ENCODE measurements at regions not wholly inside any gene's neighbourhood (a gene's known extent, or its start where the extent isn't known, plus 50 kb on each side); places are given as distances from the start of the nearest gene placed in this dataset.

- Mint-ChIP-seq H3K9me3 (peaks cover 0 to 3% (median 0%) of the 10 kb centered on the region in 3 donors), H3K27me3 (peaks cover 0 to 6% of the 10 kb centered on the region in 2 donors), H3K4me1 (no peaks in the 10 kb centered on the region), H3K27ac (no peak overlapping the region), H3K4me3 (no peak overlapping the region), H3K36me3 (no peaks in the 10 kb centered on the region)
- Histone ChIP-seq H3K27ac (ENCODE audit: low read length) (no peak overlapping the region), H3K36me3 (ENCODE audit: control insufficient read depth in 2 of 2, extremely low read depth in 1 of 2, insufficient read depth in 1 of 2, low read length in 1 of 2) (no peaks in the 10 kb centered on the region), H3K4me1 (ENCODE audit: control insufficient read depth in 1 of 2, extremely low read depth in 1 of 2, insufficient read depth in 2 of 2, low read length in 2 of 2) (no peaks in the 10 kb centered on the region), H3K9me3 (no peaks in the 10 kb centered on the region), H3K4me3 (ENCODE audit: control insufficient read depth in 1 of 2, extremely low read depth in 1 of 2, low read length in 1 of 2) (no peak overlapping the region), H3K27me3 (replicated peaks in 1 of 2; ENCODE audit: control insufficient read depth in 2 of 2, extremely low read depth in 1 of 2, insufficient read depth in 2 of 2, low read length in 1 of 2) (no peaks in the 10 kb centered on the region)
- ChIA-PET POLR2A (no interaction called here), CTCF (no interaction called here)
- DNase-seq (no peak), ATAC-seq (replicated peaks in 1 of 4) (no peak)
- no CpG with 5 or more reads among the region's 4 CpGs for WGBS (ENCODE audit: insufficient coverage)
Observed at GRCh38 chr16:65961476-65962143, 404.9 kb upstream of the CDH5 start.

GRCh38 chr16:65959983-65960382, 406.5 kb upstream of the CDH5 start:
- Histone ChIP-seq H3K4me1 (ENCODE audit: control insufficient read depth in 1 of 2, extremely low read depth in 1 of 2, insufficient read depth in 2 of 2, low read length in 2 of 2) (no peaks in the 10 kb centered on the region), H3K4me3 (ENCODE audit: control insufficient read depth in 1 of 2, extremely low read depth in 1 of 2, low read length in 1 of 2) (no peak overlapping the region), H3K36me3 (ENCODE audit: control insufficient read depth in 2 of 2, extremely low read depth in 1 of 2, insufficient read depth in 1 of 2, low read length in 1 of 2) (no peaks in the 10 kb centered on the region), H3K9me3 (no peaks in the 10 kb centered on the region), H3K27ac (ENCODE audit: low read length) (no peak overlapping the region), H3K27me3 (replicated peaks in 1 of 2; ENCODE audit: control insufficient read depth in 2 of 2, extremely low read depth in 1 of 2, insufficient read depth in 2 of 2, low read length in 1 of 2) (no peaks in the 10 kb centered on the region)
- Mint-ChIP-seq H3K27me3 (peaks cover 0 to 6% of the 10 kb centered on the region in 2 donors), H3K36me3 (no peaks in the 10 kb centered on the region), H3K9me3 (peaks cover 0 to 3% (median 0%) of the 10 kb centered on the region in 3 donors), H3K27ac (no peak overlapping the region), H3K4me3 (no peak overlapping the region), H3K4me1 (no peaks in the 10 kb centered on the region)
- ChIA-PET POLR2A (no interaction called here), CTCF (no interaction called here)
- ATAC-seq (replicated peaks in 1 of 4) (no peak), DNase-seq (no peak)
- 92% methylated on average over 2 of the region's 2 CpGs for WGBS (ENCODE audit: insufficient coverage)

GRCh38 chr16:65958086-65958485, 408.4 kb upstream of the CDH5 start:
- no peak for ATAC-seq (replicated peaks in 1 of 4)
- CTCF ChIA-PET: no interaction called here

GRCh38 chr16:65956100-65956499, 410.4 kb upstream of the CDH5 start:
- ATAC-seq (replicated peaks in 1 of 4): no peak
- POLR2A ChIA-PET: no interaction called here
- no peaks in the 10 kb centered on the region for H3K4me1 ChIP-seq (ENCODE audit: control insufficient read depth in 1 of 2, extremely low read depth in 1 of 2, insufficient read depth in 2 of 2, low read length in 2 of 2)
- H3K9me3 ChIP-seq: no peaks in the 10 kb centered on the region
- no peak for DNase-seq
- no peak overlapping the region for H3K27ac ChIP-seq (ENCODE audit: low read length)
- Mint-ChIP-seq H3K9me3 (peaks cover 0 to 4% (median 0%) of the 10 kb centered on the region in 3 donors), H3K4me1 (no peaks in the 10 kb centered on the region), H3K27ac (no peak overlapping the region), H3K36me3 (no peaks in the 10 kb centered on the region), H3K27me3 (peaks cover 0 to 3% of the 10 kb centered on the region in 2 donors), H3K4me3 (no peak overlapping the region)
- H3K27me3 ChIP-seq (replicated peaks in 1 of 2; ENCODE audit: control insufficient read depth in 2 of 2, extremely low read depth in 1 of 2, insufficient read depth in 2 of 2, low read length in 1 of 2): no peaks in the 10 kb centered on the region
- H3K36me3 ChIP-seq (ENCODE audit: control insufficient read depth in 2 of 2, extremely low read depth in 1 of 2, insufficient read depth in 1 of 2, low read length in 1 of 2): no peaks in the 10 kb centered on the region
- WGBS (ENCODE audit: insufficient coverage): 100% methylated on average over 1 of the region's 1 CpG
- H3K4me3 ChIP-seq (ENCODE audit: control insufficient read depth in 1 of 2, extremely low read depth in 1 of 2, low read length in 1 of 2): no peak overlapping the region
- CTCF ChIA-PET: no interaction called here

More at GRCh38 chr16:65958086-65958485, 408.4 kb upstream of the CDH5 start:
- H3K9me3 ChIP-seq: no peaks in the 10 kb centered on the region
- H3K36me3 ChIP-seq (ENCODE audit: control insufficient read depth in 2 of 2, extremely low read depth in 1 of 2, insufficient read depth in 1 of 2, low read length in 1 of 2): no peaks in the 10 kb centered on the region
- Mint-ChIP-seq H3K4me1 (no peaks in the 10 kb centered on the region), H3K27me3 (peaks cover 0 to 2% of the 10 kb centered on the region in 2 donors), H3K4me3 (no peak overlapping the region), H3K27ac (no peak overlapping the region), H3K36me3 (no peaks in the 10 kb centered on the region), H3K9me3 (peaks cover 0 to 4% (median 3%) of the 10 kb centered on the region in 3 donors)
- no peaks in the 10 kb centered on the region for H3K4me1 ChIP-seq (ENCODE audit: control insufficient read depth in 1 of 2, extremely low read depth in 1 of 2, insufficient read depth in 2 of 2, low read length in 2 of 2)
- no peak overlapping the region for H3K4me3 ChIP-seq (ENCODE audit: control insufficient read depth in 1 of 2, extremely low read depth in 1 of 2, low read length in 1 of 2)
- H3K27ac ChIP-seq (ENCODE audit: low read length): no peak overlapping the region
- WGBS (ENCODE audit: insufficient coverage): no CpG with 5 or more reads among the region's 3 CpGs
- DNase-seq: no peak
- no peaks in the 10 kb centered on the region for H3K27me3 ChIP-seq (replicated peaks in 1 of 2; ENCODE audit: control insufficient read depth in 2 of 2, extremely low read depth in 1 of 2, insufficient read depth in 2 of 2, low read length in 1 of 2)
- POLR2A ChIA-PET: no interaction called here

- Mint-ChIP-seq H3K36me3 (no peaks in the 10 kb centered on the region), H3K9me3 (peaks cover 0 to 4% (median 0%) of the 10 kb centered on the region in 3 donors), H3K4me1 (no peaks in the 10 kb centered on the region), H3K27ac (no peak overlapping the region), H3K27me3 (peaks cover 3 to 4% of the 10 kb centered on the region in 2 donors), H3K4me3 (no peak overlapping the region)
- H3K4me1 ChIP-seq (ENCODE audit: control insufficient read depth in 1 of 2, extremely low read depth in 1 of 2, insufficient read depth in 2 of 2, low read length in 2 of 2): no peaks in the 10 kb centered on the region
- H3K9me3 ChIP-seq: no peaks in the 10 kb centered on the region
- no peak for ATAC-seq (replicated peaks in 1 of 4)
- no peak for DNase-seq
- no peaks in the 10 kb centered on the region for H3K27me3 ChIP-seq (replicated peaks in 1 of 2; ENCODE audit: control insufficient read depth in 2 of 2, extremely low read depth in 1 of 2, insufficient read depth in 2 of 2, low read length in 1 of 2)
- H3K36me3 ChIP-seq (ENCODE audit: control insufficient read depth in 2 of 2, extremely low read depth in 1 of 2, insufficient read depth in 1 of 2, low read length in 1 of 2): no peaks in the 10 kb centered on the region
- ChIA-PET POLR2A (no interaction called here), CTCF (no interaction called here)
- no CpG with 5 or more reads among the region's 2 CpGs for WGBS (ENCODE audit: insufficient coverage)
- H3K27ac ChIP-seq (ENCODE audit: low read length): no peak overlapping the region
- no peak overlapping the region for H3K4me3 ChIP-seq (ENCODE audit: control insufficient read depth in 1 of 2, extremely low read depth in 1 of 2, low read length in 1 of 2)
Observed at GRCh38 chr16:65954446-65954845, 412.0 kb upstream of the CDH5 start.

- no peaks in the 10 kb centered on the region for H3K9me3 ChIP-seq
- no peaks in the 10 kb centered on the region for H3K36me3 ChIP-seq (ENCODE audit: control insufficient read depth in 2 of 2, extremely low read depth in 1 of 2, insufficient read depth in 1 of 2, low read length in 1 of 2)
- peaks cover 0 to 5% (median 4%) of the 10 kb centered on the region in 3 donors for H3K9me3 Mint-ChIP-seq
- ATAC-seq (replicated peaks in 1 of 4) (no peak), DNase-seq (no peak)
- peaks cover 3 to 4% of the 10 kb centered on the region in 2 donors for H3K27me3 Mint-ChIP-seq
- H3K27ac ChIP-seq (ENCODE audit: low read length): no peak overlapping the region
- no peaks in the 10 kb centered on the region for H3K4me1 Mint-ChIP-seq
- H3K27ac Mint-ChIP-seq: no peak overlapping the region
- no peaks in the 10 kb centered on the region for H3K36me3 Mint-ChIP-seq
- H3K4me1 ChIP-seq (ENCODE audit: control insufficient read depth in 1 of 2, extremely low read depth in 1 of 2, insufficient read depth in 2 of 2, low read length in 2 of 2): no peaks in the 10 kb centered on the region
- no peaks in the 10 kb centered on the region for H3K27me3 ChIP-seq (replicated peaks in 1 of 2; ENCODE audit: control insufficient read depth in 2 of 2, extremely low read depth in 1 of 2, insufficient read depth in 2 of 2, low read length in 1 of 2)
- no peak overlapping the region for H3K4me3 ChIP-seq (ENCODE audit: control insufficient read depth in 1 of 2, extremely low read depth in 1 of 2, low read length in 1 of 2)
- ChIA-PET POLR2A (no interaction called here), CTCF (no interaction called here)
- no peak overlapping the region for H3K4me3 Mint-ChIP-seq
- WGBS (ENCODE audit: insufficient coverage): 100% methylated on average over 1 of the region's 3 CpGs
Observed at GRCh38 chr16:65950211-65950610, 416.3 kb upstream of the CDH5 start.

GRCh38 chr16:65948361-65948760, 418.1 kb upstream of the CDH5 start:
- Histone ChIP-seq H3K36me3 (ENCODE audit: control insufficient read depth in 2 of 2, extremely low read depth in 1 of 2, insufficient read depth in 1 of 2, low read length in 1 of 2) (no peaks in the 10 kb centered on the region), H3K27ac (ENCODE audit: low read length) (no peak overlapping the region), H3K27me3 (replicated peaks in 1 of 2; ENCODE audit: control insufficient read depth in 2 of 2, extremely low read depth in 1 of 2, insufficient read depth in 2 of 2, low read length in 1 of 2) (peaks cover 0 to 2% of the 10 kb centered on the region in 2 experiments), H3K4me3 (ENCODE audit: control insufficient read depth in 1 of 2, extremely low read depth in 1 of 2, low read length in 1 of 2) (no peak overlapping the region), H3K4me1 (ENCODE audit: control insufficient read depth in 1 of 2, extremely low read depth in 1 of 2, insufficient read depth in 2 of 2, low read length in 2 of 2) (no peaks in the 10 kb centered on the region), H3K9me3 (no peaks in the 10 kb centered on the region)
- ChIA-PET POLR2A (no interaction called here), CTCF (no interaction called here)
- peaks cover 3 to 4% of the 10 kb centered on the region in 2 donors for H3K27me3 Mint-ChIP-seq
- DNase-seq: no peak
- H3K4me3 Mint-ChIP-seq: no peak overlapping the region
- ATAC-seq (replicated peaks in 1 of 4): no peak
- no peaks in the 10 kb centered on the region for H3K36me3 Mint-ChIP-seq
- no peaks in the 10 kb centered on the region for H3K4me1 Mint-ChIP-seq
- 93% methylated on average over 5 of the region's 9 CpGs for WGBS (ENCODE audit: insufficient coverage)
- no peak overlapping the region for H3K27ac Mint-ChIP-seq
- H3K9me3 Mint-ChIP-seq: peaks cover 0 to 5% (median 2%) of the 10 kb centered on the region in 3 donors

Data from T-cell (primary cell).